ENCODE measurements at regions not wholly inside any gene's neighbourhood (a gene's known extent, or its start where the extent isn't known, plus 50 kb on each side); places are given as distances from the start of the nearest gene placed in this dataset.

GRCh38 chr16:65763640-65764305 is 602.7 kb upstream of the CDH5 start:
- TF ChIP-seq POLR2A (IDR thresholded peaks at IDR 0.05; ENCODE audit: low read depth, low read length) (no peak), TAF1 (IDR thresholded peaks at IDR 0.05; ENCODE audit: low read depth, low read length) (no peak), POLR2AphosphoS5 (IDR thresholded peaks at IDR 0.05; ENCODE audit: low read depth, low read length) (no peak), SPI1 (IDR thresholded peaks at IDR 0.05; ENCODE audit: low read depth, low read length) (no peak)
